ENCODE measurements at regions not wholly inside any gene's neighbourhood (a gene's known extent, or its start where the extent isn't known, plus 50 kb on each side); places are given as distances from the start of the nearest gene placed in this dataset.

DNA sequence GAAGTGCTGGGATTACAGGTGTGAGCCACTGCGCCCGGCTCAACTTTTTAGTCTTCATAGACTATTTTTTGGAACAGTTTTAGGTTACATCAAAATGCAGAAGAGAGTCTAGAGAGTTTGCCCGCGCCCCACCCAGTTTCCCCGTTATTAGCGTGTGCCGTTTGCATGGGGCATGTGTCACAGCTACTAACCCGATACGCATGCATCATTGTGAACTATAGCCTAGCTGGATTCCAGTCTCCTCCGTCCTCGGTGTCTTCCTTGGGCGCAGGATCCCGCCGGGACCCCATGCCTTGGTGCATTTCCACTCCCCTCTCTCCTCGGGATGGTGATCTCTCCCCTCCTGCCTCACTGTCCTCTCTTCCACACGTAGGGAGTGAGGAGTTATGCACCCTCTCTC, 85.5 kb upstream of the ADRA2C start:
- H3K9me3 ChIP-seq, result no peaks in the 10 kb centered on the region

DNA sequence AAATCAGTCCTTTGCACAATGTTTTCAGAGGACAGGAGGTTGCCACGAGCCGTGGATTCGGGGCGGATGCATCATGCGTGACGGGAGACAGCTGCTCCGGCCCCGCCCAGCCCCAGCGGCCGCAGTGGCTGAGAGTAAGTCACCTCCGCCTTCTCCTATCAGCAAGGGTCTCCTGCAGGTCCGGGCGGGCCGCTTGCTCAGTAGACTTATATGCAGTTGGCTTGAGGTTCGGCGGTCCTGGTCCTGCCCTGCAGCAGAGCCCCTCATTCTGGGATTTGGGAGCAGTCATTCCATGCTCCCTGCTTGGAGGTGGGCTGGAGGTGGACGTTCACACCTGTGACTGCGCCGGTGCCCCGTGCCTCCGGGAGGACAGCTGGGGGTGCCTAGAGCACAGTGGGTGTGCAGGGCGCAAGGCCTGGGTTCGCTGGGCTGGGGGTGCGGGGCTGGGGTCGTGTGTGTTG, 86.3 kb upstream of the ADRA2C start:
- ATAC-seq (no peak), DNase-seq (peak in 1 of 3 donors; percentile 41)

More for the DNA sequence above, 85.5 kb upstream of the ADRA2C start:
- ATAC-seq, result no peak
- no peak overlapping the region for H3K4me3 ChIP-seq
- no peak for TF ChIP-seq CTCF (IDR thresholded peaks at IDR 0.05)
- intact Hi-C loops (cut with DNase I, micrococcal nuclease), result no loop called here
- no peaks in the 10 kb centered on the region for H3K4me1 ChIP-seq (ENCODE audit: low read depth)
- peak in 1 of 3 donors; percentile 10 for DNase-seq
- H3K36me3 ChIP-seq (ENCODE audit: low read depth), result no peaks in the 10 kb centered on the region

DNA sequence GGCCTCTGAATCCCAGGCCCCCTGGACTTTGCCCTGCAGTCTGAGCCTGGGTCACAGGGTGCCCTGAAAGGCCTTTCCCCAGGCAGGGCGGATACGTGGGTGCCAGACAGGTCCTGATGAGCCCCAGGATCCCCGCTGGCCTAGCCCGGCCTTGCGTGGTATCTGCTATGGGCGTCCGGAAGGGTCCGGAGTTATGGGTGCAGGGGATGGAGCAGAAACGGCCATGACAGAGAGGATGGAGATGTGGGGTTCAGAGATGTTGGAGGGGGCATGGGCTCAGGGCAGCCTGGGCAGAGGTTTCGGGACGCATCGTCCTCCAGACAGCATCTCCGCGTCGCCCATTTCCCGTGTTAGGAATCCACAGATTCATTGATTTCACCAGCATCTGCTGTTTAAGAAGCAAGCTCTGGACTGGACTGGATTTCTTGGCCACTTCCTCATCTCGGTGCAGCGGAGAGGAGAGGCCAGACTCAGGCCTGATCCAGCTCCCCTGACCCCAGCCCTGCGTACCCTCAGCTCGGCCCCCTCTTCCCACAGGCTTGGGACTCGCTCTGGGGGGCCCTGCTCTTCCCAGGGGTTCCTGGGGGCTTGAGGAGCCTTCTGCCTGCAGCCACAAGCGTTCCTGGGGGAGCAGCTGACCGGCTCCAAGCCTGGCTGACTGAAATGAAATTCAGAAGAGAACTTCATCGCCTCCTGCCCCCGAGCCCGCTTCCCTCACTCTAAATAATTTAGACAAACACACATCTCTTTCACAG, 86.9 kb upstream of the ADRA2C start:
- no peak for TF ChIP-seq CTCF (IDR thresholded peaks at IDR 0.05)
- intact Hi-C loops (cut with DNase I, micrococcal nuclease), result no loop called here
- DNase-seq, result peak in 1 of 3 donors; percentile 31
- H3K4me3 ChIP-seq, result no peak overlapping the region
- ATAC-seq, result no peak
- H3K9me3 ChIP-seq, result no peaks in the 10 kb centered on the region
- no peaks in the 10 kb centered on the region for H3K36me3 ChIP-seq (ENCODE audit: low read depth)
- no peaks in the 10 kb centered on the region for H3K4me1 ChIP-seq (ENCODE audit: low read depth)

More for the DNA sequence above, 86.3 kb upstream of the ADRA2C start:
- no peaks in the 10 kb centered on the region for H3K9me3 ChIP-seq
- no peaks in the 10 kb centered on the region for H3K4me1 ChIP-seq (ENCODE audit: low read depth)
- no peaks in the 10 kb centered on the region for H3K36me3 ChIP-seq (ENCODE audit: low read depth)
- intact Hi-C loops (cut with DNase I, micrococcal nuclease), result no loop called here
- H3K4me3 ChIP-seq, result no peak overlapping the region
- TF ChIP-seq CTCF (IDR thresholded peaks at IDR 0.05), result no peak

GRCh38 chr4:3677748-3678070, 88.5 kb upstream of the ADRA2C start:
- Histone ChIP-seq H3K4me1 (ENCODE audit: low read depth) (no peaks in the 10 kb centered on the region), H3K4me3 (no peak overlapping the region), H3K36me3 (ENCODE audit: low read depth) (no peaks in the 10 kb centered on the region), H3K9me3 (no peaks in the 10 kb centered on the region)
- DNase-seq (peak in 1 of 3 donors; percentile 13), ATAC-seq (no peak)
- intact Hi-C loops (cut with DNase I, micrococcal nuclease), result no loop called here
- TF ChIP-seq CTCF (IDR thresholded peaks at IDR 0.05), result no peak

- H3K4me3 ChIP-seq, result no peak overlapping the region
- H3K36me3 ChIP-seq (ENCODE audit: low read depth), result no peaks in the 10 kb centered on the region
- no peak for TF ChIP-seq CTCF (IDR thresholded peaks at IDR 0.05)
- no peaks in the 10 kb centered on the region for H3K9me3 ChIP-seq
- no peak for ATAC-seq
- H3K4me1 ChIP-seq (ENCODE audit: low read depth), result no peaks in the 10 kb centered on the region
- peak in 1 of 3 donors; percentile 19 for DNase-seq
- intact Hi-C loops (cut with DNase I, micrococcal nuclease), result no loop called here
These were observed 89.1 kb upstream of the ADRA2C start for GRCh38 chr4:3676907-3677747.
